Right ventricle myocardium inferior (tissue), 1 donor: ENCODE measurements at regions not wholly inside any gene's neighbourhood (a gene's known extent, or its start where the extent isn't known, plus 50 kb on each side); places are given as distances from the start of the nearest gene placed in this dataset.

Experiments
- ATAC-seq: fragments of 200-7000 bp; cut with Tn5 transposase; one replicate; pipeline ENCODE4 v1.9.1; 2020; ENCODE audit warnings: mild to moderate bottlenecking, moderate library complexity
- DNase-seq: peaks from one replicate; pipeline ENCODE4 v3.0.0; 2021; ENCODE audit errors: missing footprints
- intact Hi-C: fragments of 100-400 bp; cut with DNase I; formaldehyde crosslinking; loops from one replicate; pipeline ENCODE4 v1.11.0; 2022
- donor health status: DM: no; HTN: yes; CAD: no; lungs with severe emphysema.

DNA sequence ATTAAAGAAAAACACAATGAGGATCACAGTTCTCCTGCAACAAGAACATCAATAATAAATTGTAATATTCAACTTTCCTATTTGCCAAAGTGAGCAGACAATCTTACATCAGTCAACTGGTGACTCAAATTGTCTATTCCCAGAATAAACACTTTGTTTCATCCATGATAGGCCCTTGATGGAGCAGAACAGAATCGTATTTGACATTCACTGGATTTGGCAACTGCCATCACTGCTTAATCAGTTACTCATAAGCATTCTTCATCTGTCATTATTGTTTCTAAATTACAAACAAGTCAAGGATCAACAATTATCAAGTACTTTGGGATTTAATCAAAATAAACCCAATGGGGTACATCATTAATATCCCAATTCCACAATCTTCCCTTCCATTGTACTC is 398.4 kb downstream of the GABRG2 start:
- intact Hi-C loops, result no loop called here
- no peak for ATAC-seq
- no peak for DNase-seq

DNA sequence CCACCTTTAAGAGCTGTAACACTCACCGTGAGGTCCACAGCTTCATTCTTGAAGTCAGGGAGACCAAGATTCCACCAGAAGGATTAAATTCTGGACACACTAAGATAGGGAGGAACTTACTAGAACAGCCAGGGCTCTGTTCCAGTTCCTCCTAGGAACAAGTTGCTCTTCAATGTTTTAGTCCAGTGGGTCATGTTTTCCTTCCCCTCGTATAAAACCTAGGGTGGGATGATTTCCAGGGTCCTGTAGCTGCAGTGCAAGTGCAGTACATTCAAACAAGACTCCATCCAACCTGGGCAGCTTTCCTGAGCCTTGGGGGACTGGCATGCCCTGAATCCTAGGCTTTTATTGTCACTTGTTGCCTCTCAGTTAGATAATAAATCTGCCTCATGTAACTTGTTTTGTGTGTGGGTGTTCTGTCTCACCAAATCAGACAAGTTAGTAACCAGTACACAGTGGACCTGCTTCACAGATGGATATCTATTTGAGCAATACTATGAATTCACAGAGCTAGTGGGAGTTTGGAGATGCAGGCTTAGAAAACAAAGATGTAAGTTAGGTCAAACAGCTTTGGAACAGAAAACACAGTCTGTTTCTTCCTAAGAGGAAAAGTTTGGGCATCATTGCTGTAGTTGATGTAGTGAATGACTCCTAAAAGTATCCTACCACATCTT is 405.6 kb downstream of the GABRG2 start:
- intact Hi-C loops, result no loop called here
- no peak for ATAC-seq
- DNase-seq, result peak; percentile 13

DNA sequence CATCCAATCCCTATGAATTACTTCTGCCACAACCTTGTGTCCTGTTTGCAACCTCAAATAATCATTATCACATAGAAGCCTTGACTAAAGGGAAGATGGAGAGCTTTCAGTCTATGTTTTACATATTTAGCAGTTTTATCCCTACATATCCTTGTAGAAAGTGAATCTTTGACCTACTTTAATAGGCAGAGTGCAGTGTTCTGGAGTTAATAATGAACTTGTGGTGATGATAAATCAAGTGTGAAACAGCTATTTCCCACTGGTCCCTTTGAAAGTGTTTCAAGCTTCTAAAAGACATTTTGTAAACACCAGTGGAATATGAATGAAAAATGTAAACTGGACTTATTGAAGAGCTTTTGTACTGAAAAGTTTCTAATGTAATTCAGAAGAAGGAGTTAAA is 406.7 kb downstream of the GABRG2 start:
- intact Hi-C loops, result no loop called here
- ATAC-seq (no peak), DNase-seq (no peak)

DNA sequence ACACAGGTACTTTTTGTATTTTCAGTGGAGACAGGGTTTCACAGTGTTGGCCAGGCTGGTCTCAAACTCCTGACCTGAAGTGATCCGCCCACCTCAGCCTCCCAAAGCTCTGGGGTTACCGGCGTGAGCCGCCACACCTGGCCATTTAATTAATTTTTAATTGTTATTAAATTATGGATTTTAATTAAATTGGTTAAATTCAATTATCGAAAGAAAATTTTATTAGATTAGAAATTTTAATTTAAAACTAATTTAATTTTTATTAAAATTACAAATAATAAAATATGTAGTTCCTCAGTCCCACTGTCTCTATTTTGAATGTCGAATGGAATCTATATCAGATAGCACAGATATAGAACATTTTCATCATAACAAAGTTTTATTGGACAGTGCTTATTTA is 416.5 kb downstream of the GABRG2 start:
- DNase-seq (no peak), ATAC-seq (no peak)
- intact Hi-C loops, result no loop called here

DNA sequence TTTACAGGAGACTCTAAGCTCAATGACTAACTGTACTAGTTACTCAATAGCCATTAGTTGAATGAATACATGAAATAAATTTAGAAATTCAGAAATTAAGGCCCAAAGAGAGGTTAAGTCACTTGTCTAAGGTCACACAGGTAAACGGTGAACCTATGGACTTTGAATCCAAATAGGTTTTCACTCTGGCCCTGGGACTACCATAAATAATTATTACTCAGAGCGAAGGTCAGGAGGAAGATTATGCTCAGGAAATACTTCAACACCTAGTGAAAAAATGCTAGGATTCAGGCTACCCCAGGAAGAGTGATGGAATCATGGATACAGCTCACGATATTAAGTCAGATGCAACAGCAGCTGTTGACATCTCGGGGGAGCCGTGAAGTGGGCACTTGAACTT is 417.4 kb downstream of the GABRG2 start:
- ATAC-seq, result no peak
- intact Hi-C loops, result no loop called here
- no peak for DNase-seq

DNA sequence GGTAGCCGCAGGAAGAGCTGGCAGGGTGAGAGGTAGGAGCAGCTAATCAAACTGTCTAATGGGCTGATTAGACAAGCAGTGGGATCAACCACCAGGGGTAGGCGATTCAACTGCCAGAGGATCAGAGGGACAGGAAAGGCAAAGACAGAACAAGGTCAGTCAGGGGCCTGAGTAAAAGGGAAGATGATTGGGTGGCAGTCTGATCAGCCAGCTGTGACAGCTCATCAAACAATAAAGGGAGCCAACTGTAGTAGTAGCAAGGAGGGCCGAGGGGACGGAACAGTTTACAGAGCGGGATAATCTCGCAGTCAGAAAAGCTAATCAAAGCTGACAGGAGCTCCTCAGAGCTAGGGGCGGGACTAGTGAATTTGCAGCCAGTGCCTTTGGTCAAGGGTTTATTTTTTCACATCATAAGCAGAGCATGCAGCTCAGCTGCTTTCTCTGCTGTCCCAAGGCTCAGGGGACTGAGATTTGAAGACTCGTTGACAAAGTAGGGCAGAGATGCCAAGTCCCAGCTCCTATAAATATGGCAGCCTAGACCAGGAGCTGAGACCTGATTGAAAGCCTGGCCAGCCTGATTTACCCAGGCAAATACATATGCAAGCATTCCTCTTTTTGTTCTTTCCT is 418.2 kb downstream of the GABRG2 start:
- intact Hi-C loops, result no loop called here
- ATAC-seq (no peak), DNase-seq (no peak)

DNA sequence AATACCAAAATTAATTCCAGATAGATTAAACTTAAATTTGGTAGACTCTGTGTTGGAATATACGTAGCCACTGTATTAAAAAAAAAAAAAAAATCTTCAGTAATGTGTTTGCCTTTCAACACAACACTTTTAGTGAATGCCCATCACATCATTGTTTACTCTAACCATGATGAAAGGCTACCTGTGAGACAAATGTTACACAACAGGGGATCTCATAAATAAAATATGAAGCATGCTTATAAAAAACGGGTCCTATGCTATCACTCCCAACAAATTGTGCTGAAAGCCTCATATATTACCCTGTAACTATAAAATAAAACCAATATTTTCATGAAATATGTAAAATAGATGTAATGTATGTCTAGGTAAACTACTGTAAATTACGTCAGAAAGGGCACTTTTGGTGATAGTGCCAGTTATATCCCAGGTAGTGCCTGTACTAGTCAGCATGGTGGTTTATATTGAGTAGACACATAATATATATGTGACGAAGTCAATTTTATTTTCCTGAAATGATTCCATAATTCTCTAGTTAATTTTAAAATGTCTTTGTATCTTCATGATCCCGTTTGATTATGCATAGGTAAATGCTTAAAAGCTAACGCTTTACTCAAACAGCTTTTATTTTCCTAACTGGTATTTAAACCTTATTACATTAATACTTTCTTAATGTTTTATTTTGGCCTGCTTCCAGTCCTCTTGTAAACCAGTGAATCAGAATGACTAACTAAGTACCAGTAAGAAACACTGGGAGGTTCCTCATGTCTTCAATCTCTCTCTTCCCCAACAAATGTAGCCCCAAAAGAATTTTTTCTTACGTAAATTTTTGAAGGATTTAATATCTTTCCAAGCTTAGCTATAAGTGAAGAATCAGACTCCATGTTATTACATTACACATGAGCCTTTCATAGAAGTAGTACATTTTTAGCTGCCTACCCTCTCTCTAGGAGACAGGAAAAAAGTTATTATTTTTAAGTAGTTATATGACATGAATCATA is 420.3 kb downstream of the GABRG2 start:
- DNase-seq (no peak), ATAC-seq (no peak)
- intact Hi-C loops, result no loop called here

DNA sequence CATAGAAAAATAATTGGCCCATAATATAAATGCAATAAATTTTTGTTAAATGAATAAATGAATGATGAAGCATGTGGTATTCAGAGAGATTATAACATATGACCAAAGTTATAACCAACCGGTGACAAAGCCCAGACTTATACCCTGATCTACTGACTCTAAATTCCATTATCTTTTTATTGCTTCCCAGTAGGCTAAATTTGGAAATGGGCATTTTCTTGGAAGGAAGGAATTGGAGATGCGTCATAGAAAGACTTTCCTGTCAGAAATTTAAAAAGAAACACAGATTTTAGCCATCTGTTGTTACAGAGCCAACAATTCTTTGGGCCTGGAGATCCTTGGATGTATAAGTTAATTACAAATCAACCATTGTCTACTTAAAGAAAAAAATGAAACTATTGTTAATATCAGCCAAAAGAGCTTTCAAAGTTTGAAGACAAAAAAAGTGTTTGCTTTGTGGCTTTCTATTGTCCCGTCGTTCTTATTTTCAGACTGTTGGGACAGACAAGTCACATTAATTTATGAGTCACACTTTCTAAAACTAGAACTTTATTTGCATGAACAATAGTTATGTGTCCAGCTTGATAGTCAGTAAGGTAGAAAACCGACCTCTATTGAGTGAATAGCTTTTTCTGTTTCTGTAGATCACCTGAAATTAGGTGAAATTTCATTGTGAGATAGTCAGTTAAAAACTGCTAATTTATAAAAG is 428.7 kb downstream of the GABRG2 start:
- ATAC-seq, result no peak
- DNase-seq, result no peak
- intact Hi-C loops, result no loop called here

DNA sequence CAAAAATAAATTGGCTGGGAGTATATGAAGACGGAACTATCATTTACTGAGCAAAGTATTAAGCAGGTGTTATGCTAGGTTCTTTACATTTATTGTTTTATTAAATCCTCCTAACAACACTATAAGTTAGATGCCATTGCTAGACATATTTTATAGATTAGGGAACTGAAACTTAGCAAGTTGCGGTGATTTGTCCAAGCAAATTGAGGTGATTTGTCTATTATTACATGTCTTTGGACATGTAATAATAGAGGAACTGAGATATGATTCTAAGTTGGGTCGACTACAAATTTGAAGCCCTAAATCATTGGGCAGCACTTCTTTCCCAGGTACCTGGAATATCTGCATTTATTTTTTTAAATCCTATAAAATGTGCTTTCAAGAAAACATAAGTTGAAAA is 429.9 kb downstream of the GABRG2 start:
- DNase-seq (no peak), ATAC-seq (no peak)
- intact Hi-C loops, result no loop called here

DNA sequence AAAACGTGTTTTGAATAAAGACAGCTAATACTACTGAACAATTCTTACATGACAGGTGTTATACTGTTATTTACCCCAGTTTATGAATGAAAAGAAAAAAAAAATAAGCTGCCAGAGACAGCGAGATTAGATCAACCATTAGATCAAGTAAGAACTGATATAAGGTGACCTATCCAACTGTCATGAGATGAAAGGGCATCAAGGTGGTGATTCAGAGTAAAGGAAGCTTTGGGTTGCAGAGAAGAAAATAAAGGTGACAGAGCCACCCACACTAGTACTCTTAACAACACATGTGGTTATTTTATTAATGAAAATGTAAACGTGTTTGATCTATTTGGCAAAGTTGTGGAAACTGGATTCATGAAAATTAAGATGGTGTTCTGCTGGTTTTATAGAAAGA is 435.2 kb downstream of the GABRG2 start:
- DNase-seq (no peak), ATAC-seq (no peak)
- intact Hi-C loops, result no loop called here

DNA sequence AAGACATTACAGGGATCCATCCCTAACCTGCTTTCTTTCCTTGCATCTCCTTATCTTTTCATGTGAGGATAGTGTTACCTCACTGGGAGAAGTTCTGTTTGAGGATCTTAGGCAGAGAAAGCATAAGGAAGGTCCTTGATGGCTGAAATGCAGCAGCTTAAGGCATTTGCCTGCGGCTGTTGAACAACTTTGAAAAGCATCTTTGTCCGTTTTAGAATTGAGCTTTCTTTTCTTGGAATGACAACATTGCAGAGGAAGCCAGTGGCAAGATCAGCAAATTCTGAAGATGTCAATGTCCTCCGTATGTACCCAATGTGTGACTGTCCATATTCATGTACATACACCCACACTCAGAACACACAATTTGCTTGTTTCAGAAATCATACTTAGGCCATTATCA is 436.2 kb downstream of the GABRG2 start:
- intact Hi-C loops, result no loop called here
- ATAC-seq, result no peak
- DNase-seq, result no peak

DNA sequence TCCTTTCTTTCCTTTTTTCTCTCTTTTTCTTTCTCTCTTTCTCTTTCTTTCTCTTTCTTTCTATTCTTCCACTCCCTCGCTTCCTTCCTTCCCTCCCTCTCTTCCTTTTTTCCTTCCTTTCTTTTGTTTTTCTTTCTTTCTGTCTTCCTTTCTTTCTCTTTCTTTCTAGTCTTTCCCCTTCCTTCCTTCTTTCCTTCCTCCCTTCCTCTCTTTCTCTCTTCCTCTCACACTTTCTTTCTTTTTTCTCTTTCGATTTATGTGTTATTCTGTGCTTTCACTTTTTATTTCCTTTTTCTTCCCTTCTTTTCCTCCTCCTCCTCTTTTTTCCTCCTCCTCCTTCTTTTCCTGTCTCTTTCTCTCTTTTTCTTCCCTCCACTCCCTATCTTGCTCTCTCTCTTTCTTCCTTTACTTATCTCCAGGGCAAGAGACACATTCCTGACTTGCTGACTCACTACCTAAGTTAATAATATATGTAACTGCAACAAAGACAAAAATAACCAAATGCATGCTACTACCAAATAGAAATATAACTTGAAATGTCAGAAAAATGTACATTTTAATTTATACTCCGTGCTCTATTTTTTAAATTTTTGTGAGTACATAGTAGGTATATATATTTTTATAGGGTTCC is 445.5 kb downstream of the GABRG2 start:
- ATAC-seq (no peak), DNase-seq (no peak)
- intact Hi-C loops, result no loop called here

DNA sequence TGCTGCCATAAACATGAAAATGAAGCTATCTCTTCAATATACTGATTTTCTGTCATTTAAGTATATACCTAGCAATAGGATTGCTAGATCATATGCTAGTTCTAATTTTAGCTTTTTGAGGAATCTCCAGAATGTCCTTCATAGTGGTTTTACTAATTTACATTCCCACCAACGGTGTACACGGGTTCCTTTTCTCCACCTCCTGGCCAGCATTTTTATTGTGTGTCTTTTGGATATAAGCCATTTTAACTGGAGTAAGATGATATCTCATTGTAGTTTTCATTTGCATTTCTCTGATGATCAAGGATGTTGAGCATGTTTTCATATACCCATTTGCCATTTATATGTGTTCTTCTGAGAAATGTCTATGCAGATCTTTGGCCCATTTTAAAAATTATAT is 446.5 kb downstream of the GABRG2 start:
- DNase-seq, result no peak
- no peak for ATAC-seq
- intact Hi-C loops, result no loop called here

DNA sequence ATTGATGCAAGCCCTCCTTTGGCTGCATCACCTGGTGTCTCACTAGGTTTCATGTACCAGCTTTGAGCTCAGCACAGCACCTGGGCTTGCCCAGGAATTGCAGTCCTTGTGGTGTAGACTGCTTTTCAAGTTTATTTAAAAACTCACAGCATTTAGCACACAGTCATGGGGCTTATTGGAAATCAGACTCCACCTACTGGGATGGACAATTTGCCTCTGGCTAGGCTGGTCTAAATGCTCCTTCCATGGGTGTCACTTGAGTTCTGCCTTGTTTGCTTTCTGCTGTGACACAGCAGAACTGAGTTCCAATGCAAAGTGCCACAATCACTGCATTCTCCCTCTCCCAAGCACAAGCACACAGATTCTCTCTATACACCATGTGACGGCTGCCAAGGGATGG is 453.3 kb downstream of the GABRG2 start:
- intact Hi-C loops, result no loop called here
- no peak for DNase-seq
- no peak for ATAC-seq

DNA sequence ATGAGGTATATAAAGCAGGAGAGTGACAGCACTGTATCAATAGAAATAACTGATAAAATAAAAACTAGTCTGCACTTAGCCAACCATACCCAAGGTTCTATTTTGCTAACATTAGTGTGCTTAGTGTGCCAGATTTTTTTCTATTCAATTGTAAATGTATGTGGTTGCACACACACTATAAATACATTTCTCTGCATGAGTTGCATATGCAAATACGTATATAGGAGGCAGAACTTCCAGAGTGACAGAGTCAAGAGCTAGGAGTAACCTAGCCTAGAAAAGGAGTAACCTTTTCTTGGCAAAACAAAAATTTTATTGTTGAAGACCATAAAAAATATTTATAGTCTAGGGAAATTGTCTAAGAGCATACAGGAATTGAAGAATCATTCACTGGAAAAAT is 461.6 kb downstream of the GABRG2 start:
- DNase-seq (no peak), ATAC-seq (no peak)
- intact Hi-C loops, result no loop called here

DNA sequence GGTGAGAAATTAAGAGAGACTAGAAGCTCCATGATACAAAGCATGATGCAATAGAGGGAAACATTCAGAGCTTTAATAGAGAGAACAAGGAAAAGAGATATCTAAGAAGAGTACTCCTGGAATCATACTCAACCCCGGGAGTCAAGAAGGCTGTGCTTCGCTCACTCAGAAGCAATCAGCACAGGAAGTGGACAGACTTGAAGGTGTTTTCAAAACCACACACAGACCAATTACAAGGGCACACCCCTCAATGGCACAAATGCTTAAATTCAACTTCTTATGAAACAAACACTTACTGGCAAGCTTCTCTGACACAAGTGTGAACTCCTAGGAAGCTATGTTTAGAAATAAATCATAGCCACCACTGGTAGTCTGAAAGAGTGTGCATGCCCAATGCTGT is 462.3 kb downstream of the GABRG2 start:
- ATAC-seq, result no peak
- no peak for DNase-seq
- intact Hi-C loops, result no loop called here

DNA sequence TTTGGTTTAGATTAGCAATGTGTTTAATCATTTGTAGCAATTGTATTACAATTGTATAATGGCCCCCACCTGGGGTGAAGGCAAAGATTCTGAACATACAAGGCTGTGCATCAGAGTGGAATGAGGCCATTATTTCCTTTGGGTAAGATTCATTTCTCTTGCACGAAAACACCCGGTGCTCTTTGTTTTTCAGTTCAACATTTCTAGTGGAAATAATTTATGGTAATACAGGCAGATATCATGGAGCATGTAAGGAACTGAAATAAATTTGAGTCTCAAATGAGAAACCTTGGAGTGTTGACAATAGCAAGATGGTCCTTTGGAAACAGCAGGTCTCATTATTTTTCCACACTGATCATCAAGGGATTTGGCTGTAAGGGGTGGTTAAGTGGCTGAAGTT is 475.9 kb downstream of the GABRG2 start:
- intact Hi-C loops, result no loop called here
- DNase-seq (no peak), ATAC-seq (no peak)

DNA sequence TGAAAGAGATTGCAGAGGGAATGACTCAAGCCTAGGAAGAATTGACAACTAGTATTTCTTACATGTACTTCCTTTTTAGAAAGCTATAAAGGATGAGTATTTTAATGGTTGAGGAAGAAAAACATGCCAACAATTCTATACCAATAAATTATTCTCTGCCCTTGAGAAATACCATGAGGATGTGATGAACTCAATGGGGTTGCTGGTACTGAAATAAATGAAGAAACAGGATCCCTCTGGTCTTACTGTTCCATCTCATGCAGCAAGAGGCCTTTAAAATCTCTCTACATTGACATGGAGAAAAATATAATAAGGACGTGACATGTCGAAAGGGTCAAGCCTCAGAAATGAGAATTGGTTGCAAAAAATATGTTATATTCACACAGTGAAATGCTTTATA is 477.3 kb downstream of the GABRG2 start:
- intact Hi-C loops, result no loop called here
- no peak for DNase-seq
- no peak for ATAC-seq

DNA sequence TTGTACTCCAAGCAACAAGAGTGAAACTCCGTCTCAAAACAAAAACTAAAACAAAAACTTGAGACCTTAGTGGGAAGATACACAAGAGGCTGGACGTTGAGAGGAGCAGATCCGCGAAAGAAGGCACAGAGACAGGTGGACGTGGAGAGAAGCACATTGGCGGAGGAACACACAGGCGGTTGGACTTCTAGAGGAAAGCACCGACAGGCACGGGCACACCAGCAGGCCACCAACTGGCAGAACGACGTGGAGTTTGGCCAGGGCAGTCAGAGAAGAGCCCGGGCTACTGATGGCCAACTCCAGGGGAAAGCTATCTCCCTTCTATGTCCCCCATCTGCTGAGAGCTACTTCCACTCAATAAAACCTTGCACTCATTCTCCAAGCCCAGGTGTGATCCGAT is 482.7 kb downstream of the GABRG2 start:
- DNase-seq, result no peak
- ATAC-seq, result no peak
- intact Hi-C loops, result no loop called here
